Lung microvascular endothelial cell (primary cell): ENCODE measurements at regions not wholly inside any gene's neighbourhood (a gene's known extent, or its start where the extent isn't known, plus 50 kb on each side); places are given as distances from the start of the nearest gene placed in this dataset.

Source experiments
- DNase-seq, 2 donors: peaks; one replicate each; pipeline versions ENCODE4 v3.0.0 to v3.0.0-alpha.2; 2010; ENCODE audit warnings: low read depth in 2 of 2

- DNase-seq: no peak
Measured at GRCh38 chr15:63454503-63455211, 49.7 kb upstream of the USP3 start.
